ENCODE measurements at regions not wholly inside any gene's neighbourhood (a gene's known extent, or its start where the extent isn't known, plus 50 kb on each side); places are given as distances from the start of the nearest gene placed in this dataset.

DNA sequence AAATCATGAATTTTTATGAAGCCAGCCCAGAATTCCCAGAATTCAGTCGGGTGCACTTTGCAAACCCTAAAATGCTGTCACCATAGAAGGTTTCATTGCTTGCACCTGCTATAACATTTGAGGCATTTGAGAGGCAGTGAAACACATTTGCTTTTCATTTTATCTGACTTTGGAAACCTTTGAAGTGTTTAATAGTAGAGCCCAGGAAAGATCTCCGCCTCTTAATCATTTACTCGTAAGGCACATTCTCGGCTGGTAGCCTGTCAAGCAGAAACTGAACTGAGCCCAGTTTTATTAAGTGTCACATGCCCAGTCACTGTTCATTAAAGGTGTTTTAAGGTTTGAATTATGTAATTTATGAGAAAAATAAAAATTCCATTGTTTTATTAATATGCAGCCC, 247.6 kb downstream of the EMX2 start:
- Histone ChIP-seq H3K27ac (no peak overlapping the region), H3K4me1 (no peaks in the 10 kb centered on the region), H3K9me3 (no peaks in the 10 kb centered on the region), H3K36me3 (replicated peaks in 1 of 2; ENCODE audit: insufficient read depth in 1 of 2, low read depth in 2 of 2) (no peaks in the 10 kb centered on the region), H3K27me3 (no peaks in the 10 kb centered on the region), H3K4me3 (no peak overlapping the region)
- intact Hi-C loops (cut with DNase I) = no loop called here
- DNase-seq = no peak
- TF ChIP-seq POLR2A (IDR thresholded peaks at IDR 0.05) = no peak
- TF ChIP-seq, protein P1, sequence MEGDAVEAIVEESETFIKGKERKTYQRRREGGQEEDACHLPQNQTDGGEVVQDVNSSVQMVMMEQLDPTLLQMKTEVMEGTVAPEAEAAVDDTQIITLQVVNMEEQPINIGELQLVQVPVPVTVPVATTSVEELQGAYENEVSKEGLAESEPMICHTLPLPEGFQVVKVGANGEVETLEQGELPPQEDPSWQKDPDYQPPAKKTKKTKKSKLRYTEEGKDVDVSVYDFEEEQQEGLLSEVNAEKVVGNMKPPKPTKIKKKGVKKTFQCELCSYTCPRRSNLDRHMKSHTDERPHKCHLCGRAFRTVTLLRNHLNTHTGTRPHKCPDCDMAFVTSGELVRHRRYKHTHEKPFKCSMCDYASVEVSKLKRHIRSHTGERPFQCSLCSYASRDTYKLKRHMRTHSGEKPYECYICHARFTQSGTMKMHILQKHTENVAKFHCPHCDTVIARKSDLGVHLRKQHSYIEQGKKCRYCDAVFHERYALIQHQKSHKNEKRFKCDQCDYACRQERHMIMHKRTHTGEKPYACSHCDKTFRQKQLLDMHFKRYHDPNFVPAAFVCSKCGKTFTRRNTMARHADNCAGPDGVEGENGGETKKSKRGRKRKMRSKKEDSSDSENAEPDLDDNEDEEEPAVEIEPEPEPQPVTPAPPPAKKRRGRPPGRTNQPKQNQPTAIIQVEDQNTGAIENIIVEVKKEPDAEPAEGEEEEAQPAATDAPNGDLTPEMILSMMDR (IDR thresholded peaks at IDR 0.05) = no peak
- ATAC-seq = no peak
- WGBS, 2 donors = 38 to 57% methylated on average over 4 of the region's 4 CpGs

DNA sequence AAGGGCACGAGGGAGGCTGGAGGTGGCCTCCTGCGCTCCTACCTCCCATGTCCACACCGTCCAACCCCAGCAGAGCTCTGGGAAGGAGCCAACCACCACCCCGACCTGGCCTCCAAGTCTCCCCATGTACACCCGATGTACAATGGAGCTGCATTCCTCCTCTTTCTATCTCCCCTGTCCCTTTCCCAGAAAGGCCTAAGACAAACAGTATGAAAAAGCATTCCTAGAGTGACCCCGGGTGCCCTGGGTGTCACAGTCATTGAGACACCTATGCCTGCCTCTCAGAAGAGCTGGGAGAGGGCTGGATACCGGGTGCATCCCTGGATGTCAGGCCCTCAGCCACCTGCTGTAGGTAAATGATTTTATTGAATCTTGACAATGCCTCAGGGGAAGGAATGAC, 248.1 kb downstream of the EMX2 start:
- H3K27ac ChIP-seq = no peak overlapping the region
- WGBS, 2 donors = 49 to 50% methylated on average over 7 of the region's 7 CpGs
- TF ChIP-seq, protein P1 (IDR thresholded peaks at IDR 0.05) = no peak
- TF ChIP-seq POLR2A (IDR thresholded peaks at IDR 0.05) = no peak
- ATAC-seq (no peak), DNase-seq (no peak)
- no peaks in the 10 kb centered on the region for H3K36me3 ChIP-seq (replicated peaks in 1 of 2; ENCODE audit: insufficient read depth in 1 of 2, low read depth in 2 of 2)
- H3K9me3 ChIP-seq = no peaks in the 10 kb centered on the region
- intact Hi-C loops (cut with DNase I) = no loop called here
- H3K27me3 ChIP-seq = no peaks in the 10 kb centered on the region
- H3K4me1 ChIP-seq = no peaks in the 10 kb centered on the region
- no peak overlapping the region for H3K4me3 ChIP-seq

DNA sequence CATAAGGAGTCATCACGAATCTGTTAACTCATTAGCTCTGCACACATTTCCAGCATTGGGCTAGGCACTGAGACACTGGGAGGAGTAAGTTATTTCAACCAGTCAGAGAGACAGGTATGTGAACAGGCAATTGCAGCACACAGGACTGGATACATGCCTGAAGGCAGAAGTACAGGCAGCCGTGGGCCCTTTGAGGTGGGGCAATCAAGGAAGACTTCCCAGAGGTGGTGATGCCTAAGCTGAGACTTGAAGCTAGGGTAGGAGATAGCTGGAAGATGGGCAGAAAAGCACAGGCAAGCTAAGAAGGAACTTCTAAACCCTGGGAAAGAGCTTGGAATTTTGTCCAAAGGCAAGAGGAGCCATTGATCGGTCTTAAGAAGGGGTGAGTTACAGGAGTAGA, 249.7 kb downstream of the EMX2 start:
- DNase-seq (no peak), ATAC-seq (no peak)
- H3K27me3 ChIP-seq = no peaks in the 10 kb centered on the region
- no peaks in the 10 kb centered on the region for H3K9me3 ChIP-seq
- no peak overlapping the region for H3K4me3 ChIP-seq
- WGBS, 2 donors = 80 to 82% methylated on average over 3 of the region's 3 CpGs
- H3K4me1 ChIP-seq = no peaks in the 10 kb centered on the region
- no peak overlapping the region for H3K27ac ChIP-seq
- intact Hi-C loops (cut with DNase I) = no loop called here
- no peak for TF ChIP-seq POLR2A (IDR thresholded peaks at IDR 0.05)
- TF ChIP-seq, protein P1 (IDR thresholded peaks at IDR 0.05) = no peak
- H3K36me3 ChIP-seq (replicated peaks in 1 of 2; ENCODE audit: insufficient read depth in 1 of 2, low read depth in 2 of 2) = no peaks in the 10 kb centered on the region

- intact Hi-C loops (cut with DNase I) = no loop called here
- WGBS, 2 donors = 47 to 53% methylated on average over 11 of the region's 11 CpGs
- Histone ChIP-seq H3K4me3 (no peak overlapping the region), H3K4me1 (no peaks in the 10 kb centered on the region), H3K36me3 (replicated peaks in 1 of 2; ENCODE audit: insufficient read depth in 1 of 2, low read depth in 2 of 2) (no peaks in the 10 kb centered on the region), H3K27ac (no peak overlapping the region), H3K9me3 (no peaks in the 10 kb centered on the region), H3K27me3 (no peaks in the 10 kb centered on the region)
- DNase-seq (no peak), ATAC-seq (no peak)
- TF ChIP-seq, protein P1 (IDR thresholded peaks at IDR 0.05) = no peak
- no peak for TF ChIP-seq POLR2A (IDR thresholded peaks at IDR 0.05)
Observed at GRCh38 chr10:117796130-117796745, 250.5 kb downstream of the RAB11FIP2 start.

DNA sequence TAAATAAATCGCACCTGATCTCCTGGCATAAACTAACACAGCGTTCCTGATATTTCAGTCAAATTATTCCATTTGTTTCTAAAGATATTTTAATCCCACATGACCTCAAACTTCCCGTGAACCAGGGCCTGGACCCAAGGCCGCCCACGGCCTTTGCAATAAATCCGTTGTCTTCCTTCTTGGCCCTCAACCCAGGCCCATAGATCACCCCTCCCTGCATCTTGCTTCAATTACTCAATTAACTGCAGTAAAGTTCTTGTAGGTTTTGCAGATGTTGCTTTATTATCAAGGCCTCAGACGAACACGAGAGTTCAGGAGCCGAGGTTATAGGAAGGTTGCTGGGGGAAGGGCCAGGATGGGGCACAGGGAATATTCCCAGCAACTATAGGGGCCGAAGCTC, 249.4 kb downstream of the RAB11FIP2 start:
- DNase-seq (no peak), ATAC-seq (no peak)
- TF ChIP-seq, protein P1 (IDR thresholded peaks at IDR 0.05) = no peak
- no peak for TF ChIP-seq POLR2A (IDR thresholded peaks at IDR 0.05)
- H3K4me1 ChIP-seq = no peaks in the 10 kb centered on the region
- intact Hi-C loops (cut with DNase I) = no loop called here
- 55 to 68% methylated on average over 10 of the region's 10 CpGs for WGBS, 2 donors
- no peaks in the 10 kb centered on the region for H3K36me3 ChIP-seq (replicated peaks in 1 of 2; ENCODE audit: insufficient read depth in 1 of 2, low read depth in 2 of 2)
- H3K27me3 ChIP-seq = no peaks in the 10 kb centered on the region
- no peaks in the 10 kb centered on the region for H3K9me3 ChIP-seq
- H3K27ac ChIP-seq = no peak overlapping the region
- no peak overlapping the region for H3K4me3 ChIP-seq
